DND-41 (cell line): ENCODE measurements at regions not wholly inside any gene's neighbourhood (a gene's known extent, or its start where the extent isn't known, plus 50 kb on each side); places are given as distances from the start of the nearest gene placed in this dataset.

Source experiments
- ATAC-seq: fragments of 200-7000 bp; cut with Tn5 transposase; 3 replicates; pipeline ENCODE4 v1.9.1; 2021; ENCODE audit warnings: low read depth; ENCODE audit not compliant: insufficient read depth
- DNase-seq: peaks from one replicate; pipeline ENCODE4 v3.0.0-alpha.2; 2020
- H2AFZ ChIP-seq: 2 replicates; pipeline ENCODE4 v1.6.0; 2012; ENCODE audit warnings: low read depth, low read length
- H3K27ac ChIP-seq: 2 replicates; pipeline ENCODE4 v1.5.1; 2012; ENCODE audit warnings: low read length, inconsistent platforms
- H3K27me3 ChIP-seq: fragments of 200-600 bp; sonication (generic); 2 replicates; pipeline ENCODE4 v1.6.0; 2012; ENCODE audit warnings: low read length, mild to moderate bottlenecking, inconsistent platforms; ENCODE audit not compliant: insufficient read depth, poor library complexity
- H3K36me3 ChIP-seq: 2 replicates; pipeline ENCODE4 v1.5.1; 2012; ENCODE audit warnings: low read length, inconsistent platforms; ENCODE audit not compliant: insufficient read depth
- H3K4me1 ChIP-seq: 2 replicates; pipeline ENCODE4 v1.5.1; 2012; ENCODE audit warnings: mild to moderate bottlenecking, low read length; ENCODE audit not compliant: insufficient read depth
- H3K4me2 ChIP-seq: 2 replicates; pipeline ENCODE4 v1.6.0; 2012; ENCODE audit warnings: mild to moderate bottlenecking, moderate library complexity, low read length, inconsistent platforms; ENCODE audit not compliant: insufficient read depth
- H3K4me3 ChIP-seq, 2 experiments: fragments of 200-600 bp in 1 of 2; shearing (Covaris generic) in 1 of 2; 2 replicates each; pipeline ENCODE4 v1.5.1; 2012 to 2016; ENCODE audit warnings: inconsistent platforms in 2 of 2, low read length in 2 of 2, mild to moderate bottlenecking in 2 of 2, low read depth in 1 of 2, moderate library complexity in 1 of 2
- H3K79me2 ChIP-seq: 2 replicates; pipeline ENCODE4 v1.6.0; 2012; ENCODE audit warnings: low read length, inconsistent platforms; ENCODE audit not compliant: insufficient read depth
- H3K9ac ChIP-seq: 2 replicates; pipeline ENCODE4 v1.6.0; 2012; ENCODE audit warnings: low read depth, mild to moderate bottlenecking, inconsistent platforms, low read length, moderate library complexity
- H3K9me3 ChIP-seq: 2 replicates; pipeline ENCODE4 v1.5.1; 2012; ENCODE audit warnings: low read length, moderate library complexity, mild to moderate bottlenecking, inconsistent platforms; ENCODE audit not compliant: insufficient read depth, severe bottlenecking
- H4K20me1 ChIP-seq: 2 replicates; pipeline ENCODE4 v1.6.0; 2012; ENCODE audit warnings: low read length; ENCODE audit not compliant: insufficient read depth
- EZH2 ChIP-seq: IDR thresholded peaks from 3 replicates; pipeline ENCODE4 v1.6.1; 2012; ENCODE audit warnings: borderline replicate concordance, low read depth, mild to moderate bottlenecking, moderate library complexity, low read length, inconsistent platforms; ENCODE audit not compliant: severe bottlenecking
- TF ChIP-seq, protein P1 (sequence below): IDR thresholded peaks from 2 replicates; pipeline ENCODE4 v1.5.1; 2012; ENCODE audit warnings: borderline replicate concordance, low read length, moderate library complexity, mild to moderate bottlenecking; ENCODE audit not compliant: poor library complexity, severe bottlenecking; ENCODE audit errors: extremely low read depth

- no peak overlapping the region for H3K9ac ChIP-seq
- no peaks in the 10 kb centered on the region for H3K36me3 ChIP-seq
- H3K79me2 ChIP-seq = no peaks in the 10 kb centered on the region
- no peaks in the 10 kb centered on the region for H3K9me3 ChIP-seq
- H3K4me3 ChIP-seq = no peak overlapping the region
- no peaks in the 10 kb centered on the region for H3K4me1 ChIP-seq
- peaks cover 3% of the 10 kb centered on the region for H3K27me3 ChIP-seq
- TF ChIP-seq, protein P1, sequence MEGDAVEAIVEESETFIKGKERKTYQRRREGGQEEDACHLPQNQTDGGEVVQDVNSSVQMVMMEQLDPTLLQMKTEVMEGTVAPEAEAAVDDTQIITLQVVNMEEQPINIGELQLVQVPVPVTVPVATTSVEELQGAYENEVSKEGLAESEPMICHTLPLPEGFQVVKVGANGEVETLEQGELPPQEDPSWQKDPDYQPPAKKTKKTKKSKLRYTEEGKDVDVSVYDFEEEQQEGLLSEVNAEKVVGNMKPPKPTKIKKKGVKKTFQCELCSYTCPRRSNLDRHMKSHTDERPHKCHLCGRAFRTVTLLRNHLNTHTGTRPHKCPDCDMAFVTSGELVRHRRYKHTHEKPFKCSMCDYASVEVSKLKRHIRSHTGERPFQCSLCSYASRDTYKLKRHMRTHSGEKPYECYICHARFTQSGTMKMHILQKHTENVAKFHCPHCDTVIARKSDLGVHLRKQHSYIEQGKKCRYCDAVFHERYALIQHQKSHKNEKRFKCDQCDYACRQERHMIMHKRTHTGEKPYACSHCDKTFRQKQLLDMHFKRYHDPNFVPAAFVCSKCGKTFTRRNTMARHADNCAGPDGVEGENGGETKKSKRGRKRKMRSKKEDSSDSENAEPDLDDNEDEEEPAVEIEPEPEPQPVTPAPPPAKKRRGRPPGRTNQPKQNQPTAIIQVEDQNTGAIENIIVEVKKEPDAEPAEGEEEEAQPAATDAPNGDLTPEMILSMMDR = no peak
- TF ChIP-seq EZH2 = no peak
- no peak for DNase-seq
- ATAC-seq = no peak
- no peaks in the 10 kb centered on the region for H4K20me1 ChIP-seq
- no peak overlapping the region for H2AFZ ChIP-seq
- no peak overlapping the region for H3K27ac ChIP-seq
- H3K4me2 ChIP-seq = no peak overlapping the region
Observed at GRCh38 chr16:86390335-86390734, 120.0 kb upstream of the FOXF1 start.

DNA sequence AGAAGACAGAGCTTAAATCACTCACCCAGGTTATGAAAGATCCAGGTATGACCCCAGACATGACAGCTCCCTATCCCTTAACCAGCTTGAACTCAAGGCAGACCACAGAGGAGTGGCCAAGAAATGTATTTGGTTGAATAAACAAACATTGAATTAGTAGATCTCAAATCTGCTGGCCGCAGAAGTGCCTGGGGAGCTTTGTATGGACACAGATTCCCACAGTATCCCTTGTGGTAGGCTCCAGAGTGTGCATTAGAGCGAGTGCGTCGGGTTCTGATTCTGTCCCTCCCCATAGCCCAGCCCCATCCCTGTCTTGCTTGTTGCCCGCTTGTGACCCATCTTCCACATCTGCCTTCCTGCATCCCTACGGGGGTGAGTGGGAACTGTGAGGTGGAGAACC, 118.8 kb upstream of the FOXF1 start:
- H3K4me3 ChIP-seq = no peak overlapping the region
- no peak for DNase-seq
- no peaks in the 10 kb centered on the region for H3K79me2 ChIP-seq
- ATAC-seq = no peak
- H3K36me3 ChIP-seq = no peaks in the 10 kb centered on the region
- no peaks in the 10 kb centered on the region for H3K4me1 ChIP-seq
- H3K27ac ChIP-seq = no peak overlapping the region
- no peak overlapping the region for H2AFZ ChIP-seq
- TF ChIP-seq, protein P1 = no peak
- no peak for TF ChIP-seq EZH2
- peaks cover 3% of the 10 kb centered on the region for H3K27me3 ChIP-seq
- no peaks in the 10 kb centered on the region for H4K20me1 ChIP-seq
- H3K9ac ChIP-seq = no peak overlapping the region
- H3K4me2 ChIP-seq = no peak overlapping the region
- no peaks in the 10 kb centered on the region for H3K9me3 ChIP-seq

DNA sequence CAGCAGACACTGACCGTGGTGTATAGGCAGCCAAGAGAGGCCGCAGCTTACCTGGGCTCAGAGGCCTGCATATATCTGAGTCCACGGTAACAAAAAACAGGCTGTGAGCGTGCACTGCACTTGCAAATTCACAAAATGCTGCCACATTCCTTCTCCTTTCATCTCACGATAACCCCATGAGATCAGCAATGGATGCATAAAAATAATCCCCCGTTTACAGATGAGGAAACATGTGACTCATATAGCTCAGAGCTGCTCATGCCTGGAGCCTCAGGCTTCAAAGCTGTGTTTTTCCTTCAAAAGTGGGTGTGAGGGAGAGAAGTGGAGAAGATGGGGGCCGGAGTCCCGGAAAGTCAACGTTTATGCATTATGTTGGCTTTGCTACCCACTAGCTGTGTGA, 118.3 kb upstream of the FOXF1 start:
- Histone ChIP-seq H3K79me2 (no peaks in the 10 kb centered on the region), H4K20me1 (no peaks in the 10 kb centered on the region), H3K4me2 (no peak overlapping the region), H3K36me3 (no peaks in the 10 kb centered on the region), H3K4me3 (no peak overlapping the region), H3K4me1 (no peaks in the 10 kb centered on the region), H3K27ac (no peak overlapping the region), H2AFZ (no peak overlapping the region), H3K27me3 (peaks cover 3% of the 10 kb centered on the region), H3K9ac (no peak overlapping the region), H3K9me3 (no peaks in the 10 kb centered on the region)
- no peak for TF ChIP-seq EZH2
- TF ChIP-seq, protein P1 = no peak
- DNase-seq = no peak
- no peak for ATAC-seq
